Left kidney (tissue), 1 donor: ENCODE measurements at regions not wholly inside any gene's neighbourhood (a gene's known extent, or its start where the extent isn't known, plus 50 kb on each side); places are given as distances from the start of the nearest gene placed in this dataset.

Experiments
- DNase-seq: peaks from one replicate; pipeline ENCODE4 v3.0.0-alpha.2; 2013

DNA sequence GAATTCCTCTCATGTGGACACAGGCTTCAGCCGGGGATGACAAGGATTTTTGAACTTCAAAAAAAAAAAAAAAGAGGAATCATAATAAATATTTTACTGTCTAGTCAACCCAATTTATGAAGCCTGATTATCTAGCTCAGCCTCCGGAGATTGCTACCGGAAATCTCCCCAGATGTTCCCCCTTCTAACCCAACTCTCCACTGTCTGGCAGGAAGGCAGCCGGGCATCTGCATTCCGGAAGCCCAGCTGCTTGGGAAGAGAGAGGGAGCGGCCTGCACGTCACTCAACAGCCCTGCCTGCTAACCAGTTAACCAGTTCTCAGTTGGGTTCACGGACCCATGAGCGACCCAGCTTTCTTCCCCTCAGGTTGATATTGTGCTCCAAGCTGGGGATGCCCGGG lies 87.2 kb upstream of the POU3F3 start:
- no peak for DNase-seq

DNA sequence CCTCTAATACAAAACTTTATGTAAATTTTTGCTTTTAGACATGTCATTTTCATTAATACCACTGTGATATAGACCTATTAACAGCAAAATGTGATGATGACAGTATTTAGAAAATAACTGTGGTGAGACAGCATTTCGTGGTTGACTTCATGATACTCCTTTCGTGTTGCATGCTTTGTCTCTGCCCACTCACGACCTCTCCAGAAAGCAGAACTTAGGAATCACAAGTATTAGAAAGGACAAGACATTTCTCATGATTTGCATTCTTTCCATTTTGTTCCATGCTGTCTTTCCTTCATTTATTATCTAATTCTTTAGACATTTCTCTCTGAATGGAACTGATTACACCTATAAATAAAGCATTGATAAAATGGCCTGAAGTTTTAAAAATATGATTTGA lies 85.2 kb upstream of the POU3F3 start:
- no peak for DNase-seq

DNA sequence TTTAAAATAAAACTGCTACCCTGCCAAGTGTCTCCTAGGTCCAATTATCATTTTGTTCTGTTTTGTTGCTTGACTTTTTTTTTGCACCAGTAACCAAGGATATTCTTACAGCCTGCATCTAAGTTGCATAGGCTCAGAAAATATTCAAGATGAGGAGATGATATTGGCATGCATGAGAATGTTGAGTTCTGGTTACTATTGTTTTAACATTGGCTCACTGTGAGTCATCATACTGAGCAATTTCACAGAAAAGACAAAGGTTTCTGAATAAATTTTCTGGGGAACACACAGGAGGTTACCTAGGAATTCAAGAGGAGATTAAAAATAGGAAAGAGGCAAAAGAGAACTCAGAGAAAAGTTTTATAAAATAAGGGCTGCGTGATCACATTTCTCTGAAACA lies 84.8 kb upstream of the POU3F3 start:
- DNase-seq = no peak

DNA sequence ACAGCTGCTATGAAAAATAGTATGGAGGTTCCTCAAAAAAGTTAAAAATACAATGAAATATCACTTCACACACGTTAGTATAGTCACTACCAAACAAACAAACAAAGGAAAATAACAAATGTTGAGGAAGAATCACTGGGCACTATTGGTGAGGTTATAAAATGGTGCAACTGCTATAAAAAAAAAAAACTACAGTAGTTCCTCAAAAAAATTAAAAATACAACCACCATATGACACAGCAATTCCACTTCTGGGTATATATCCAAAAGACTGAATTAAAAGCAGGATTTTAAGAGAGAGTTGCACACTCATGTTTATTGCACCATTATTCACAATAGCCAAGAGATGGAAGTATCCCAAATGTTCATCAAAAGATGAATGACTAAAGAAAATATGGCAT lies 80.9 kb upstream of the POU3F3 start:
- no peak for DNase-seq

DNA sequence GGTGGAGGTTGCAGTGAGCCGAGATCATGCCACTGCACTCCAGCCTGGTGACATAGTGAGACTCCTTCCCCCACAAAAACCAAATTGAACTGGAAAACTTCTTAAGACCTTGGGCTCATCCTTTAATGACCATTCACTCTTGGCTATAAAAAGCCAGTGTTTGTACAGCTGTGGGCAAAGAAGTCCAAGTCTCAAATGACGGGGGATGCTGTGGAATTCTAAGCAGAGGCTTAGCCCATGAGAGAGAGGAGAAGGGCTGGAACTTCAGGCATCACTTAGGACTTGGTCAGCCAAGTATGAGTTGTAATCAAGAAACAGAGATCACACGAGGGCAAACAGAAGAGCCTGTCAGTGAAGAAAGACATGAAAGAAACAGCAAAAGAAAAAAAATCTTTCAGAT lies 79.3 kb upstream of the POU3F3 start:
- DNase-seq = no peak

DNA sequence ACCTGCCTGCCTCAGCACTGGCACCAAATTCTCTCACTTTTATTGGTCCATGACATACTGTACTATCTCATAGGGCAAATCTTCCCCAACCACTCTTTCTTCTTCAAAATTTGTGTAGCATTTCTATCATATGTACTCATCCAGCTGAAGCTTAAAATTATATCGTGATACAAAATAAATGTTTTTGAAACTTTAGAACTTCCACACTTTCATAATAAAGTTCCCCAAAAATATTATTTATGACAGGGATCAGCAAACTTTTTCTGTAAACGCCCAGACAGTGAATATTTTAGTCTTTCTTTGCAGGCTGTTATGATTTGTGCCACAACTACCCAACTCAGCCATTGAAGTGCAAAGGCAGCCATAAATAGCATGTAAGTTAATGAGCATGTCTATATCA lies 76.2 kb upstream of the POU3F3 start:
- DNase-seq = no peak

DNA sequence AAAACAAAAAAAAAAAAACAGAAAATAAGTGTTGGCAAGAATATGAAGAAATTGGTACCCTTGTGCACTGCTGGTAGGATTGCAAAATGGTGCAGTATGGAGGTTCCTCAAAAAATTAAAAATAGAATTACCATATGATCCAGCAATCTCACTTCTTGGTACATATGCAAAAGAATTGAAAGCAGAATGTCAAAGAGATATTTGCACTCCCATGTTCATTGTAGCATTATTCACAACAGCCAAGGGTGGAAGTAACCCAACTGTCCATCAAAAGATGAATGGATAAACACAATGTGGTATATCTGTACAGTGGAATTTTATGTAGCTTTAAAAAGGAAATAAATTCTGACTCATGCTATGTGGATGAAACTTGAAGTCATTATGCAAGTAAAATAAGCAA lies 72.8 kb upstream of the POU3F3 start:
- no peak for DNase-seq

DNA sequence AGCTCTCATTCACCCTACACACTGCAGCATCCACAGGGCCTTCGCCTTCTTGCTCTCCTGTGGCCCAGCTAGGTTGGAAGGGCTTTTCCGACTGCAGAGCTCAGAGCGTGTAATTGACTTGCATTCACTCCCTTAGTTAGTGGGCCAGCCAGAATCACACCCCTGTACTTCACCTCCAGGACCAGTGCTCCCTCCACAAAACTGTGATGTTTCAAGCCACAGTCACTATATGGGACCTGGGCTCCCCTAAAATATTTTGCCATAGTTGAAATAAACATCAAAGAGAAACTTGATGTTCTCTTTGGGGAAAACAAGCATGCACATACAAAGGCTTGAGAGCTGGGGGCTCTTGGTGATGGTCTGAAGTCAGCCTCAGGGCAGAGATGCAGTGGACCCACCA lies 69.7 kb upstream of the POU3F3 start:
- no peak for DNase-seq

DNA sequence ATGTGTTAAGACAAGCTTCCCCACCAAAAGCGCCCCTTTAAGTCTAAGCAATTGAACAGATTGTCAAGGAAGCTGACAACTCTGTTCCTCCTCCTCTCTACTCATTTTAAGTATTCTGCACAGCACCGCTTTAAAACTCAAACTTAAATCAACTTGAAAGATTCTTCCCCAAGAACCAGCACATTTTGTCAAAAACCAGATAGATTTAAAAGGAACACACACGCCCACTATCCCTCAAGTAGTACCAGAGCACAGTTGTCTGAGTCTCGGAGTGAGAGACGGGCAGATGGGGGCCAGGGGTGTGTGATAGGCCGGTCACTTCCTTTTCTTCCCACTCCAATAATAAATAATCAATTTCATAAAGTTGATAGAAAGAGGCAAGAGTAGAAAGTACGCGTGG lies 67.7 kb upstream of the POU3F3 start:
- DNase-seq = no peak

DNA sequence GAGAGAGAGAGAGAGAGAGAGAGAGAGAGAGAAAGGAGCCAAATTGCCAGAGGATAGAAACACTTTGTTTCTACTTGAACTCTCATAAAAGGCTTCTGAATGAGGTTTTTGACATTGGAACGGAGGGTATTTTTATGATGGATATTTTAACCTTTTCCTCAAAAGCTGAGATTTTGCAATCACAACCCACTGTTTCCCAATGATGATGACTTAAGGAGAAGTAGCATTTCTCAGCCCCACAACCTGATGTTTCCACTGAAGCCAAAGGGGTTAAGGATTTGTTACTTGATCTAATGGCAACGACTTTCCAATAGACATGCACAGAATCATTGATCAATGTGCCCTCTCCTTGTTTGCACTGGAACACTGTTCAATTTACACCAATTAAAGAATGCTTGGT lies 67.1 kb upstream of the POU3F3 start:
- no peak for DNase-seq

DNA sequence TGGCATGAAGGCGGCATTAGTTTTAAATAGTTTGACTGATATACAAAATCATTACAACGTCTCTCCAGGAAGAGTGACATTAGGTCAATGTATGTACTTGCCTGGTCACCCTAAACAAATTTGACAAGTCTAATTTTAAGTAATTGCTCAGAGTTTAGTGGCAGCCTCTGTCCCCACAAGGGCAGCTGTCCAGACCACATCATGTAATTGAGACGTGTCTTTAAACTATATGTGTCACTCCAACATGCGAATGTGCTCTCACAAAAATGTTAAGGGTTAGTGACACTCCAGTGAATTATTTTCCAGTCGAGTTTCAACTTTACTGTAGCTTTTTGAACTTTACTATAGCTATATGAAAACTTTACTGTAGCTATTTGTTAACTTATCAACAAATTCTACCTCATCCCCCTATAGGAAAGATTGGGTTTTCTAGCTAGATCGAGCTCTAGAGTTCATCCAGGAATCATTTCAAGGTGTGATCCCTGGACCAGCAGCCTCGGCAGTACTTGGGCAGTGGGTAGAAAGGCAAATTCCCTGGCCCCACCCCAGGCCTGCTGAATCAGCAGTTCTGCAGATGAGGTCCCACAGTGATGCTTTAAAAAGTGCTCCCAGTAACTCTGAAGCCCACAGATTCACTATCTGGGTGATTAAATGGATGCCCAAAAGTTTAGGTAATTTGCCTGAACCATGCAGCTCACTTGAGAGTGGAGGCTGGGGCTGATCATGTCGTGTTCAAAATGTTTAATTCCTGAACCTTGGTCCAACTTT lies 66.4 kb upstream of the POU3F3 start:
- DNase-seq = no peak

DNA sequence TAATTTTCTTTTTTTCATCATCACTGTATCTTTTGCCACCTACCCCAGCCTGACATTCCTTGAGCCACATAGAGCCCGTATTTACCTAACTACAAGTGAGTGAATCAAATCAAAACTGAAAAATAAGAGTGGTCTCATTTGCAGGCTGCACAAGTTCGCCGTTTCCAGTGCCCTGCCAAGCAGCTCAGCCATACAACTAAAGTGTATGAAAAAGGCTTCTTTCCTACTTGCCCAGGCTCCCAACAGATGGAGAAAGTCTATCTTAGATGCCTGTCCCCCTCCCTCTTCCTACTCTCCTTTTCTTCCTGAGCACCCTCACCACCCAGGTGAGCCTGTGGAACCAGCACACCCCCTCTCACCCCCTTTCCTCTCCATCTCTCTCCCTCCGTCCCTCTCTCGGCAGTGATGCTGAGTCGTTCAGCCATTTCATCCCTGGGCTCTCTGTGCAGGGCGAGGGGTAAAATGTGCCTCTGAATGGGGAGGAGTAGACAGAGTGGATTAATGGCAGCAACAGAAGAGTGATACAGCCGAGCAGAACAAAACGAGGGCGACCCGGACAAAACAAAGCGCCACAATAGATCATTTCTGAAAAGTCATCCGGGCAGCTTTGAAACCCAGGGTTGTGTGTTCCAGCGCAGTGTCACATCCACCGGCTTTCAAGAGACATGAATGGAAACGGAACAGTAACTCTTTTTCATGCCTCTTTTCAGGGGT lies 65.0 kb upstream of the POU3F3 start:
- DNase-seq = no peak

DNA sequence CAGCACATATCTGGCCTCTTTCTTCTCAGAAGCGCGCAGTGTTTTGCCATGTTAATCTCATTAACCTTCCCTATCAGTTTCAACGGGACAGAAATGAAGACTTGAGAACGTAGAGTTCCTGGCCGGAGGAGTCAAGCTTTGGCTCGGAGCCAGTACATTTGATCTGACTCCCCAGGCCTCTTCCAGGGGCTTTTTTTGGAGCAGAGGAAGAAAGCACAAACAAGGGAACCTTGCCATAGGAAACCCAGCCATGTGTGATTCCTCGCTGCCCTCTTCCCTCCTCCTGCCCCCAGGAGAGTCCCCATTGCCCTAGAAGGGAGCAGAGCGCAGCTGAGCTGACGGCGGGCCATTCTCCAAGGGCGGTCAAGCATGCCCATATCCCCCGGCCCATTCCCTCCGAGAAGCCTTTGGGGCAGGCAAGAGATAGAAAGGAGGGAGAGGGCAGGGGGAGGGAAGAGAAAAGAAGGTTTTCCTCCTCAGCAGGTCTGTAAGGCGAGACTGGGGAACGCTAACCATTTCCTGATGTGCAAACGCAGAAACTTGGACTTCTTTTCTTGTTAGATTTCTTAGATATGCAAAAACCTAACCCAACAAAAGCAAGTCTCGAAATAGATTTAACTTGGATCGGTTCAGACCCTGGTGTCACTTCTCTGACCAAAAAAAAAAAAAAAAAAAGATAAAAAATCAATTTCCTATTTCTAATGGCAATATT lies 63.7 kb upstream of the POU3F3 start:
- peak; percentile 55 for DNase-seq

DNA sequence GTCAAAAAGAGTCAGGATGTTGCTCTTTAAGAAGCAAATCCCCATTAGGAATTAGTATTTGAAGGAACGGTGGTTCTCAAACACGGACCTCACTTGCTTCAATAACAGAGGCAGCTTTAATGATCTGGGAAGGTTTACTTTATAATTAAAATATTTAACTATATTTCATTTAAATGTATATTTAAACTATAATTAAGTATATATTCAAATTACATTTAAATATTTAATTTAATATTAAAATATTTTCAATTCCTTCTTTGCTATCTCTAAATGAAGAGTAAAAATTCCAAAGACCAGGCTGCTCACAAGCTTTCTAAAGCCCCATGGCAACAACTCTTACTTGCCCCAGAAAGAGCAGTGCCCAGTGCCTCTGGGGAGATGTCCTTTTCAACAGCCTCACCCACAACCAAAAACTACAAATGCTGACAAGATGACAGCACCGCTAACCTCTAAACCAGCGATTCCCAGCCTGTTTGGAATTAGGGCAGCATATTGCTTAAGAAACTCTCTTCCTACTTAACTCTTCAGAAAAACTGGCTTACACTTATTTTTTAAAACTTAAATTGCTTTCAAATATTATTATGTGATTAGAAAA lies 62.9 kb upstream of the POU3F3 start:
- no peak for DNase-seq

DNA sequence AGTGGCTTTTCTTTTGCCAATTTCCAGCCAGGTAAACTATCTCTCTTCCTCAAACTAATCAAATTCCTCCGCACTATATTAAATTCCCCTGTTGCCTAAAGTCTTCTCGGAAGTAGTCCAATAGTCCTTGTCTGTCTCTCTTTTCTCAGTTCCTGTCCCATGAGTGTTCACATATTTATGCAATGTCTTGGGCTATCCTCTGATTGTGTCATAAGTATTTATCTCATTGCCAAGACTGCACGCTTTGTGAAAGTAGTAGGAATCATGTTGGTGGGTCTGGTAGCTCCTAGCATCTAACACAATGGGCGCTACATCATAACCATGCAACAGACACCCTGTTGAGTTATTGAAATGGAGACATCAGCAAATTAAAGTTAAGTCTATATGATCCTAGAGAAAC lies 59.9 kb upstream of the POU3F3 start:
- no peak for DNase-seq

DNA sequence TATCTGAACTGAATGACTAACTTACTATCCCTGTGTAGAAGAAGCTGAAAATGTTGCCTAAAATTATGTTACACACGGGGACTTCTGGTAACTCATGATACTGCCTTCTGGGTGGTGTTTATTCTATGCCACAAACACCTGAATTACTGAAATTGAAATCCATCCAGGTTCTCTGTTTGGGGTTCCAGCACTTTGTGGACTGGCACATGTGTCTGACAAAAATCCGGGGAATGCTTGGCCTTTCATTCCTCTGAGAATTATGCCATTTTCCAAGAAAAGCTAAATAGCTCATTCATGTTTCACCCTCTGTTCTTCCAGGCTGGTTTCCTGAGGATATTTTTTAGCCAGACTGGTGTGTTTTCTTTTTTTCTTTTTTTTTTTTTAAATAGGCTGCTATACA lies 59.5 kb upstream of the POU3F3 start:
- DNase-seq = no peak
